GM13976 (cell line): ENCODE measurements at regions not wholly inside any gene's neighbourhood (a gene's known extent, or its start where the extent isn't known, plus 50 kb on each side); places are given as distances from the start of the nearest gene placed in this dataset.

Experiments used
- DNase-seq: peaks from one replicate; pipeline ENCODE4 v3.0.0; 2012; ENCODE audit warnings: low spot score
- in situ Hi-C: fragments of 300-500 bp; cut with MboI; formaldehyde crosslinking; loops from one replicate; pipeline ENCODE4 v1.12.0; 2022; ENCODE audit warnings: low sequenced_read_pairs, mixed read lengths, inconsistent platforms; ENCODE audit not compliant: unreplicated experiment
- TF ChIP-seq, protein P1 (sequence below): IDR thresholded peaks from 2 replicates; pipeline ENCODE4 v1.5.1; 2012; ENCODE audit warnings: borderline replicate concordance, mild to moderate bottlenecking; ENCODE audit not compliant: insufficient read depth; ENCODE audit errors: extremely low read depth, missing control alignments, control extremely low read depth

DNA sequence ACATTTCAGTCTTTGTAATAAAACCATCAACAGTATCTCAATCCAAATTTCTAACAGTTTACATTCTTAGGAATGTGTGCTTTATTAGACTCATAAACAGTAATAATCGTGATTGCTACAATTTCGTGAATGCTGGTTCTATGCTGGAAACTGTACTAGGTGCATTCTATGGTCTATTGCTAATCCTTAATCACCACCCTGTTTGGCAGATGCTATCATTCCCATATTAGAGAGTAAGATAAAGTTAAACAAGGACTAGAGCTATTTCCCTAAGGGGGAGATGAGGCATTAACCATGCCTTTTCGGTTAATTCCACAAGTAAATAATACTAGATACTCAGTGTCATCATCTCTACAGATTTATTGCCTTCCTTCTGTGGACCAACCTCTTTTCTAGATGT lies 244.0 kb downstream of the PAX3 start:
- TF ChIP-seq, protein P1, sequence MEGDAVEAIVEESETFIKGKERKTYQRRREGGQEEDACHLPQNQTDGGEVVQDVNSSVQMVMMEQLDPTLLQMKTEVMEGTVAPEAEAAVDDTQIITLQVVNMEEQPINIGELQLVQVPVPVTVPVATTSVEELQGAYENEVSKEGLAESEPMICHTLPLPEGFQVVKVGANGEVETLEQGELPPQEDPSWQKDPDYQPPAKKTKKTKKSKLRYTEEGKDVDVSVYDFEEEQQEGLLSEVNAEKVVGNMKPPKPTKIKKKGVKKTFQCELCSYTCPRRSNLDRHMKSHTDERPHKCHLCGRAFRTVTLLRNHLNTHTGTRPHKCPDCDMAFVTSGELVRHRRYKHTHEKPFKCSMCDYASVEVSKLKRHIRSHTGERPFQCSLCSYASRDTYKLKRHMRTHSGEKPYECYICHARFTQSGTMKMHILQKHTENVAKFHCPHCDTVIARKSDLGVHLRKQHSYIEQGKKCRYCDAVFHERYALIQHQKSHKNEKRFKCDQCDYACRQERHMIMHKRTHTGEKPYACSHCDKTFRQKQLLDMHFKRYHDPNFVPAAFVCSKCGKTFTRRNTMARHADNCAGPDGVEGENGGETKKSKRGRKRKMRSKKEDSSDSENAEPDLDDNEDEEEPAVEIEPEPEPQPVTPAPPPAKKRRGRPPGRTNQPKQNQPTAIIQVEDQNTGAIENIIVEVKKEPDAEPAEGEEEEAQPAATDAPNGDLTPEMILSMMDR: no peak
- DNase-seq: no peak
- in situ Hi-C loops: loop anchor here (10.0 to 25.0 kb wide), 2 partner anchors 260 to 507 kb away; no protein-coding TSS in a partner anchor

DNA sequence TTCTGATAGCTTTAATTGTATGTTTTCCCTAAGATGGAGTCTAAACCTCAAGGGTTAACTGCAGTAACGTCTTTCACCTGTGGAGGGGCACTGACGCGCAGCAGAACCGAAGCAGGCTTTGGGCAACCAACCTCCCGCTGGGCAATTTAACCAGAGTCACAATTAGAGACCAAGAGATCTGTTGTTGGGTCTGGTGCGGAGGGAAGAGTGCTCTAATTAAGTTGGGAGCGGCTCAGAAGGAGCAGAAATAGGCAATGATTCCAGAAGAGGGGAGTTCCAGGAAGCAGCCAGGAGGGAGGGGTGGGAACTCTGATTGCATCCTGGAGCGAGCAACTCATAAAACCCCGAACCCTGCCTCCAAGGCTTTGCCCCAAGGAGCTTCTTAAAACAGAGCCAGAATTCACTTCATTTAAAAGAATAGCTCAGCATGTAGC lies 245.8 kb downstream of the PAX3 start:
- in situ Hi-C loops: loop anchor here (10.0 to 25.0 kb wide), 2 partner anchors 262 to 509 kb away; no protein-coding TSS in a partner anchor
- TF ChIP-seq, protein P1: no peak
- no peak for DNase-seq

DNA sequence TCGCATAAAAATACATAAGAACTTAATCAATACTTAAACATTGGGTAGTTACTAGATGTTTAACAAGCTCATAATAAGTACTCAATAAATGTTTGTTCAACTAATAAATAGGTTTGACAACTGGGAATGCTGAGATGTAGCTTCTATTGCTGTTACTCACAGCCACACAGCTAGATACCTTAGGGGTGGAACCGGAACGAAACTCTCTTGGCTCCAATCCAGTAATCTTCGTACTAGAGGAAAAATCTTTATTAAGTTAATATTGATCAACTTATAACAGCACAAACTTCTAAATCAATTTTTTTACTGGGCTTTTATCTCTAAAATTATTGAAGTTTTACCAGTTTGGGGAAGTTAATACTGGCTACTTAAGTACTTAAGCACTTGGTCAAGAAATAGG lies 247.8 kb downstream of the PAX3 start:
- in situ Hi-C loops: loop anchor here (10.0 to 25.0 kb wide), 2 partner anchors 264 to 511 kb away; no protein-coding TSS in a partner anchor
- no peak for DNase-seq
- TF ChIP-seq, protein P1: no peak

DNA sequence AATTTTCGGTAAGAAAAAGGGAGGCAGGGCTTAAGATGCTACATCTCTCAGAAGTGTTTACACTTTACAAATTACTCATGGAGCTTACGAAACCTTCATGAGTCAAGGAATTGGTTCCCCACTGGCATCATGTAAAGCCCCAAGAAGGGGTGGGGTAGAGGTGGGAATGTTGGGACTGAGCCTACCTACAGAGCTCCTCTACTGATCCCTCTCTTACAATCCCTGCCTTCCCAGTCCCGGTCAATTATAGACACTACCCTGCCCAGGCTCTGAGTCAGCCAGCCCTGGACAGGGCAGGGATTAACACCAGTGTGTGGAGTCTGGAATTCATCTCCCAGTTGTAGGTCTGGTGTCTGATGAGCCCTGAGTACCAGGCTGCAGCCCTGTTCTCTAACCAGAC lies 248.9 kb downstream of the PAX3 start:
- in situ Hi-C loops: loop anchor here (10.0 to 25.0 kb wide), 2 partner anchors 265 to 512 kb away; no protein-coding TSS in a partner anchor
- TF ChIP-seq, protein P1: no peak
- no peak for DNase-seq

DNA sequence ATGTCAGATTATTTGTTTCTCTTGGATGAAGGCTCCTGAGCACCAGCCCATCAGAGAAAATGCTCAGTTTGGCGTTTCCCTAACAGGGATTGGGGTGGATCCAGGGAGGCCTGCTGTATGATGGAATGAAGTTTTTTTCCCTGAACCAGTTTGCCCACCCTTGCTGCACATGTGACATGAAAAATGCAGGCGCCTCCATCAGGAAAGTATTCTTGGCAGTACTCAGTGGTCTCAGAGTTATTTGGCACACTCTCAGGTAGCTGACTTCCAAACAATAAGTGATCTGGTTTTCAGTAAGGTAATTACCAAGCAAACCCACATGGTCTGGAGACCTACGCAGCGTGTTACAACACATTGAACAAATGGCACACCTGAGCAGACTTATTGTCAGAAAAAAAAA lies 254.9 kb downstream of the PAX3 start:
- in situ Hi-C loops: no loop called here
- TF ChIP-seq, protein P1: no peak
- DNase-seq: no peak

DNA sequence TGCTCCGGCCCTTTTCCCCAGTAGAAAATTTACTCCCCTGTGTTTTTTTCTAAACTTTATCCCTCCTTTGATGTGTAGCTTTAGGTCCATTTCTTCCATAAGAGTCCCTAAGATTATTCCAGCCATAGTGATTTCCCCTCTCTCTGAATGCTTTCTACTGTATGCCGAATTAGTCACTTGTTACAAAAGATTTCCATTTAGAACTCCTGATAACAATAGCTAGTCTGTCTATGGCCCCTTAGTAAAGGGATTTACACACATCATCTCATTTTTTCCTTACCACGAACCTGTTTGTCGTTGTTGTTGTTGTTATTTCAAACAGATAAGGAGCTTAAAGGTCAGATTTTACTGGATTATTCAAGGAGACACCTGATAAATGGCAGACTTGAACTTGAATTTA lies 256.1 kb downstream of the PAX3 start:
- in situ Hi-C loops: no loop called here
- TF ChIP-seq, protein P1: no peak
- DNase-seq: no peak

DNA sequence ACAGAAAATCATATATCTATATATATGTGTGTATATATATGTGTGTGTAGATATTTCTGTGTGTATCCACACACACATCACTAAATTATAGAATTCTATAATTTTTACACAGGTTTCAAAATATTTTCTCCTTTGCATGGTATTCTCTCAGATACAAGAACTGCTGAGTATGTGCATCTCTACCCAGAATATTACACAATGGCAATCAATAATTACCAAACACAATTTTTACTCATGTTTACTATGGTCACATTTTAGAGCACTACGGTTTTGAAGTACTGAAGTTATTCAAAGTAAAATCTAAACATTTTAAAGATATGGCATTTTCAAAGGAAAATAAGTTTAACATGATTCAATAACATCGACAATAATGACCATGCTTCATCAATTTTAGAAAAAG lies 258.5 kb downstream of the PAX3 start:
- no peak for DNase-seq
- TF ChIP-seq, protein P1: no peak
- in situ Hi-C loops: no loop called here
